ENCODE measurements at regions not wholly inside any gene's neighbourhood (a gene's known extent, or its start where the extent isn't known, plus 50 kb on each side); places are given as distances from the start of the nearest gene placed in this dataset.
"Not testable (repeated sequence)": the region's sequence is repeated elsewhere in the genome, so short reads cannot be mapped to it uniquely, and the experiment has no call there.

- peaks cover 3% of the 10 kb centered on the region for H3K4me1 Mint-ChIP-seq (ENCODE audit: low read depth)
- H3K9me3 Mint-ChIP-seq: no peaks in the 10 kb centered on the region
- no peak overlapping the region for H3K27ac Mint-ChIP-seq
- peaks cover 66% of the 10 kb centered on the region for H3K27me3 Mint-ChIP-seq (ENCODE audit: low read depth)
- H3K36me3 Mint-ChIP-seq (ENCODE audit: low read depth): no peaks in the 10 kb centered on the region
- H3K4me3 Mint-ChIP-seq: no peak overlapping the region
Observed at GRCh38 chr2:143934626-143935481, 585.1 kb downstream of the ZEB2 start.

GRCh38 chr2:143933946-143934569 lies 585.9 kb downstream of the ZEB2 start:
- H3K4me1 Mint-ChIP-seq (ENCODE audit: low read depth): peaks cover 3% of the 10 kb centered on the region
- H3K36me3 Mint-ChIP-seq (ENCODE audit: low read depth): no peaks in the 10 kb centered on the region
- H3K27me3 Mint-ChIP-seq (ENCODE audit: low read depth): peaks cover 58% of the 10 kb centered on the region
- H3K4me3 Mint-ChIP-seq: no peak overlapping the region
- no peaks in the 10 kb centered on the region for H3K9me3 Mint-ChIP-seq
- H3K27ac Mint-ChIP-seq: no peak overlapping the region

DNA sequence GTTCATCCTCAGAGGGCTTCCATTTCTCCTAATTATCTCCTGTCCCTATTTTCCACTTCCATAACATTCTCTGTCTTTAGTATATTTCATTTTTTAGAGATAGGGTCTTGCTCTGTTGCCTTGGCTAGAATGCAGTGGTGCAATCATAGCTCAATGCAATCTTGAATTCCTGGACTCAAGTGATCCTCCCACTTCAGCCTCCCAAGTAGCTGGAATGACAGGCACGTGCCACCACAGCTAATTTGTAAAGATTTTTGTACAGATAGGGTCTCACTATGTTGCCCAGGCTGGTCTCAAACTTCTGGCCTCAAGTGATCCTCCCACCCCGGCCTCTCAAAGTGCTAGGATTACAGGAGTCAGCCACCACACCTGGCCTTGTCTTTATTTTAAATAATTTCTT lies 589.0 kb downstream of the ZEB2 start:
- H3K4me3 Mint-ChIP-seq: no peak overlapping the region
- no peak overlapping the region for H3K27ac Mint-ChIP-seq
- no peaks in the 10 kb centered on the region for H3K9me3 Mint-ChIP-seq
- H3K27me3 Mint-ChIP-seq (ENCODE audit: low read depth): peaks cover 52% of the 10 kb centered on the region
- no peaks in the 10 kb centered on the region for H3K36me3 Mint-ChIP-seq (ENCODE audit: low read depth)
- no peaks in the 10 kb centered on the region for H3K4me1 Mint-ChIP-seq (ENCODE audit: low read depth)

- H3K36me3 Mint-ChIP-seq (ENCODE audit: low read depth): no peaks in the 10 kb centered on the region
- no peaks in the 10 kb centered on the region for H3K4me1 Mint-ChIP-seq (ENCODE audit: low read depth)
- H3K27ac Mint-ChIP-seq: no peak overlapping the region
- no peak overlapping the region for H3K4me3 Mint-ChIP-seq
- peaks cover 37% of the 10 kb centered on the region for H3K27me3 Mint-ChIP-seq (ENCODE audit: low read depth)
- H3K9me3 Mint-ChIP-seq: no peaks in the 10 kb centered on the region
Observed at GRCh38 chr2:143928613-143929012, 591.3 kb downstream of the ZEB2 start.

DNA sequence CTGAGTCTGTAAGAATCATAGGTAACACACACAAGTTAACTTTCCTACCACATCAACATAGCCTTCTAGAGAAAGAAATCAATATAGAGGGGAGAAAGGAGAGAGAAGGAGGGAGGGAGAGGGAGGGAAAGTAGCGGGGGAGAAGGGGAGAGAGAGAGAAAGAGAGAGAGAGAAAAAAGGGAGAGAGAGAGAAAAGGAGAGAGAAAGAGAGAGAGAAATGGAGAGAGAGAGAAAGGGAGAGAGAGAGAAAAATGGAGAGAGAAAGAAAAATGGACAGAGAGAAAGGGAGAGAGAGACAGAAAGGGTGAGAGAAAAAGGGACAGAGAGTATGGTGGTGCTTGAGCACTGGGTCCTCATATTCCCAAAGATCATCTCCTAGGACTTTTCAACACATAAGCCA lies 591.7 kb downstream of the ZEB2 start:
- Mint-ChIP-seq H3K4me1 (ENCODE audit: low read depth) (no peaks in the 10 kb centered on the region), H3K36me3 (ENCODE audit: low read depth) (no peaks in the 10 kb centered on the region), H3K4me3 (no peak overlapping the region), H3K27ac (no peak overlapping the region), H3K9me3 (no peaks in the 10 kb centered on the region), H3K27me3 (ENCODE audit: low read depth) (peaks cover 34% of the 10 kb centered on the region)

DNA sequence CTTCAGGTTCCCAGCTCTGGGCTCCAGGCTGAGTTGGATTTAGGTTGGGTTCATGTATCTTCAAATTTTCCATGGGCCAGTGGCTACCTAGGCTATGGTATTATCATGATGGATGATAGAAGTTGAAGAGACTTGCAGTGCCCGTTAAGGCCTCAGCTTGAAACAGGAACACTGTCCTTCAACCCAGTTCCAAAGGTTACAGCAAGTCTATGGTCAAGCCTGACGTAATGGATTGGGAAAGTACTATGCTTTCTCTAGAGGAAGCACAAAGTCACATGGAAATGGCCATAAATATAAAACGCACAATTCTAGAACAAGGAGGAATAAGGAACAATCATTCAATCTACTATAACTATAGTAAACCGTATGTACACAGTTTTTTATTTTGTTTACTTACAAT lies 593.2 kb downstream of the ZEB2 start:
- H3K4me3 Mint-ChIP-seq: no peak overlapping the region
- no peak overlapping the region for H3K27ac Mint-ChIP-seq
- H3K27me3 Mint-ChIP-seq (ENCODE audit: low read depth): peaks cover 26% of the 10 kb centered on the region
- no peaks in the 10 kb centered on the region for H3K9me3 Mint-ChIP-seq
- H3K4me1 Mint-ChIP-seq (ENCODE audit: low read depth): no peaks in the 10 kb centered on the region
- H3K36me3 Mint-ChIP-seq (ENCODE audit: low read depth): no peaks in the 10 kb centered on the region

- not testable (repeated sequence) for H3K36me3 Mint-ChIP-seq (ENCODE audit: low read depth); H3K4me3 Mint-ChIP-seq; H3K27me3 Mint-ChIP-seq (ENCODE audit: low read depth); H3K27ac Mint-ChIP-seq; H3K4me1 Mint-ChIP-seq (ENCODE audit: low read depth)
- H3K9me3 Mint-ChIP-seq: peaks cover 23% of the 10 kb centered on the region
Observed at GRCh38 chr2:143922261-143922830, 597.6 kb downstream of the ZEB2 start.

DNA sequence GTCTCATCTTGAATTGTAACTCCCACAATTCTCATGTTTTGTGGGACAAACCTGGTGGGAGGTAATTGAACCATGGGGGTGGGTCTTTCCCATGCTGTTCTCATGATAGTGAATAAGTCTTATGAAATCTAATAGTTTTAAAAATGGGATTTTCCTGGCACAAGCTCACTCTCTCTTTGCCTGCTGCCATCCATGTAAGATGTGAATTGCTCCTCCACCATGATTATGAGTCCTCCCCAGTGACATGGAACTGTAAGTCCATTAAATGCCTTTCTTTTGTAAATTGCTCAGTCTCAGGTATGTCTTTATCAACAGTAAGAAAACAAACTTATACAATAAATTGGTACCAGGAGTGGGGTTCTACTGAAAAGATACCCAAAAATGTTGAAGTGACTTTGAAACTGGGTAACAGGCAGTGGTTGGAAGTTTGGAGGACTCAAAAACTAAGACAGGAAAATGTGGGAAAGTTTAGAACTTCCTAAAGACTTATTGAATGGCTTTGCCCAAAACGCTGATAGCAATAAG lies 601.4 kb downstream of the ZEB2 start:
- H3K27ac Mint-ChIP-seq: no peak overlapping the region
- no peak overlapping the region for H3K4me3 Mint-ChIP-seq
- no peaks in the 10 kb centered on the region for H3K36me3 Mint-ChIP-seq (ENCODE audit: low read depth)
- H3K27me3 Mint-ChIP-seq (ENCODE audit: low read depth): no peaks in the 10 kb centered on the region
- no peaks in the 10 kb centered on the region for H3K4me1 Mint-ChIP-seq (ENCODE audit: low read depth)
- H3K9me3 Mint-ChIP-seq: peaks cover 30% of the 10 kb centered on the region

DNA sequence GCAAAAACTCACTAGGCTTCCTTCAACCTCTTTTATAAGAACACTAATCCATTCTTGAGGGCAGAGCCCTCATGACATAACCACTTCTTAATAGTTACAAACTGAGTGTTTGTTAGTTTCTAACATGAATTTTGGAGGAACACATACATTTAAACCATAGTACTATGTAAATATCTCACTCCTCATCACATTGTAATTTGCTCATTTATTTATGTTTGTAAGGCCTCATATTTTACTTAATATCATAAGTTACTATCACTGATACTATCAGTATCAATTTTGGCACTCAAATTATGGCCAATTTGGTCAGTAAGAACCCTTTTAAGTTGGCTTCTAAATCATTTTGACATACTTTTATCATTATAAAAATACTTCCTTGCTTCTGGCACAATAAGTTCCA lies 603.1 kb downstream of the ZEB2 start:
- Mint-ChIP-seq H3K27me3 (ENCODE audit: low read depth) (no peaks in the 10 kb centered on the region), H3K27ac (no peak overlapping the region), H3K36me3 (ENCODE audit: low read depth) (no peaks in the 10 kb centered on the region), H3K9me3 (peaks cover 30% of the 10 kb centered on the region), H3K4me1 (ENCODE audit: low read depth) (no peaks in the 10 kb centered on the region), H3K4me3 (no peak overlapping the region)

DNA sequence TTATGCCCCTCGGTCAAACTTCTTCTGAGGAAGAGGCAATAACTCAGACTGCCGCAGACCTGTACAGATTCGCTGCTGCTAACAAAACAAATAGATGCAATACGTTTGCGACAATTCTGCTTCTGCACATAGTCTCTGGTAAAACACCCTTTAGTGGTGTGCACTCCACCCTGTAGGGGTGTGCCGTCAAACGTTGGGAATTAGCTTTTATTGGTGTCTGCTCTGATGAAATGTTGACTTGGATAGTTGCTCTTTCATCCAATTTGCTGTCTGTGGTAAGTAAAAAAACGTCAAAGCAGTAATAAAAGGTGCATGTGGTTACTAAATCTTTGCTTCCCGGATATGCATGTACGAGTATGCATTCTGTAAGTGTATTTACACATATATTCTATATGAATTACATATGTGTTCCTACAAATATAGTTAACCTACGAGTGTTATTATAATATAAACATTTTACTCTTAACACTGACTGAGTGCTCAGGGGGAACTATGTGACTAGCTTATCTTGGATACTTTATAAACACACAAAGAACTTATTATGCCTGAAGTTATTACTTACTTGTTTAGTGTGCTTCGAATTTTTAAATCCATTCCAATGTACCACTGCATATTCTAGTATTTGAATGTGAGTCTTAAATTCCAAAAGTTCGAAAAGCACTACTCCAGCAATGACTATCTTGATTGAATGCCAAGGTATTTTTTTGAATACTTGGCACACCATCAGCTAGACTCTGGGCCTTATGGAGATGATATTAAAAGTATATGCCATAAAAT lies 610.2 kb downstream of the ZEB2 start:
- H3K27me3 Mint-ChIP-seq (ENCODE audit: low read depth): no peaks in the 10 kb centered on the region
- no peak overlapping the region for H3K27ac Mint-ChIP-seq
- H3K9me3 Mint-ChIP-seq: no peaks in the 10 kb centered on the region
- H3K4me3 Mint-ChIP-seq: no peak overlapping the region
- H3K36me3 Mint-ChIP-seq (ENCODE audit: low read depth): no peaks in the 10 kb centered on the region
- H3K4me1 Mint-ChIP-seq (ENCODE audit: low read depth): no peaks in the 10 kb centered on the region

DNA sequence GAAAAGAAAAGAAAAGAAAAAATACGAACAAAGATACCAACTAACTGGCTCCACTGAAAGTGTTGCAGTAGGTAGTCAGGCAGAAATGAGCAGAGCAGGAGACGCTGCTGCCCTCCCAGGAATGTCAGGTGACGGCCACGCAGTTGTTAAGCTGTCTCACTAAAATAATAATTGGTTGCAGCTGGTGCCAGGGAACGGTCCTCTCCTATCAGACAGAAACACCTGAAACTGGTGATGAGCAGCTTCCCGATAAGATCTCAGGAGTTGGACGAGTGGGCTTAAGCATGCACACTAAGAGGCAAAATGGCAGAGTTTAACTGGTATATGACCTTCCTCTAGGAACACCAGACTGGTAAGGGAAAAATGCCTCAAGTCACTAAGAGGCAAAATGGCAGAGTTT lies 611.1 kb downstream of the ZEB2 start:
- no peaks in the 10 kb centered on the region for H3K27me3 Mint-ChIP-seq (ENCODE audit: low read depth)

GRCh38 chr2:143907801-143908200 lies 612.1 kb downstream of the ZEB2 start:
- no peaks in the 10 kb centered on the region for H3K9me3 Mint-ChIP-seq

More for the DNA sequence above, 611.1 kb downstream of the ZEB2 start:
- H3K36me3 Mint-ChIP-seq (ENCODE audit: low read depth): no peaks in the 10 kb centered on the region
- H3K4me1 Mint-ChIP-seq (ENCODE audit: low read depth): no peaks in the 10 kb centered on the region
- no peaks in the 10 kb centered on the region for H3K9me3 Mint-ChIP-seq
- no peak overlapping the region for H3K27ac Mint-ChIP-seq
- H3K4me3 Mint-ChIP-seq: no peak overlapping the region

GRCh38 chr2:143906850-143907249 lies 613.1 kb downstream of the ZEB2 start:
- Mint-ChIP-seq H3K4me3 (no peak overlapping the region), H3K4me1 (ENCODE audit: low read depth) (no peaks in the 10 kb centered on the region), H3K27me3 (ENCODE audit: low read depth) (no peaks in the 10 kb centered on the region), H3K36me3 (ENCODE audit: low read depth) (no peaks in the 10 kb centered on the region), H3K9me3 (no peaks in the 10 kb centered on the region), H3K27ac (no peak overlapping the region)

More at GRCh38 chr2:143907801-143908200, 612.1 kb downstream of the ZEB2 start:
- Mint-ChIP-seq H3K27me3 (ENCODE audit: low read depth) (no peaks in the 10 kb centered on the region), H3K4me3 (no peak overlapping the region), H3K36me3 (ENCODE audit: low read depth) (no peaks in the 10 kb centered on the region), H3K27ac (no peak overlapping the region), H3K4me1 (ENCODE audit: low read depth) (no peaks in the 10 kb centered on the region)

- H3K27ac Mint-ChIP-seq: no peak overlapping the region
- H3K9me3 Mint-ChIP-seq: no peaks in the 10 kb centered on the region
- H3K4me1 Mint-ChIP-seq (ENCODE audit: low read depth): peaks cover 8% of the 10 kb centered on the region
- no peaks in the 10 kb centered on the region for H3K36me3 Mint-ChIP-seq (ENCODE audit: low read depth)
- H3K4me3 Mint-ChIP-seq: no peak overlapping the region
- H3K27me3 Mint-ChIP-seq (ENCODE audit: low read depth): peaks cover 4% of the 10 kb centered on the region
Observed at GRCh38 chr2:143905587-143905986, 614.3 kb downstream of the ZEB2 start.

All from T-helper 1 cell treated with Interleukin-12 subunit alpha and Interleukin-12 subunit beta and Interleukin-4 antibody, amounts not matched to agents 30 μg/mL and 1 μg/mL, for 36 hours (primary cell).